Endothelial cell of umbilical vein (primary cell): ENCODE measurements at regions not wholly inside any gene's neighbourhood (a gene's known extent, or its start where the extent isn't known, plus 50 kb on each side); places are given as distances from the start of the nearest gene placed in this dataset.

Experiments
- CTCF ChIP-seq, 2 donors: IDR thresholded peaks; 1 replicate in 1 of 2; 2 replicates in 1 of 2; pipeline ENCODE4 v1.5.1; 2011; ENCODE audit warnings: low read length in 2 of 2, mild to moderate bottlenecking in 2 of 2, moderate library complexity in 2 of 2, control low read depth in 1 of 2, inconsistent platforms in 1 of 2, low read depth in 1 of 2; ENCODE audit not compliant: insufficient read depth in 1 of 2; ENCODE audit errors: extremely low read depth in 1 of 2
- EZH2 ChIP-seq: IDR thresholded peaks from 2 replicates; pipeline ENCODE4 v1.6.1; 2012; ENCODE audit warnings: borderline replicate concordance, low read depth, mild to moderate bottlenecking, moderate library complexity, low read length, inconsistent platforms; ENCODE audit not compliant: severe bottlenecking
- FOS ChIP-seq: IDR thresholded peaks from 2 replicates; pipeline ENCODE4 v1.6.1; 2011; ENCODE audit warnings: mild to moderate bottlenecking, low read length, moderate library complexity, borderline replicate concordance; ENCODE audit not compliant: insufficient read depth
- GATA2 ChIP-seq: IDR thresholded peaks from 2 replicates; pipeline ENCODE4 v1.7.0; 2011; ENCODE audit warnings: low read depth, mild to moderate bottlenecking, moderate library complexity, mixed read lengths, low read length; ENCODE audit not compliant: insufficient read length, insufficient read depth
- JUN ChIP-seq: IDR thresholded peaks from 2 replicates; pipeline ENCODE4 v1.6.1; 2011; ENCODE audit warnings: borderline replicate concordance, low read depth; ENCODE audit not compliant: insufficient read length, insufficient read depth
- MAX ChIP-seq: IDR thresholded peaks from 2 replicates; pipeline ENCODE4 v1.6.1; 2011; ENCODE audit not compliant: insufficient read depth, insufficient read length
- MYC ChIP-seq: IDR thresholded peaks from one replicate; pipeline ENCODE4 v1.6.1; 2011; ENCODE audit warnings: mild to moderate bottlenecking, low read depth, low read length
- POLR2A ChIP-seq: IDR thresholded peaks from 2 replicates; pipeline ENCODE4 v1.6.1; 2012; ENCODE audit warnings: low read depth, mild to moderate bottlenecking, control low read depth, low read length
- POLR2AphosphoS5 ChIP-seq: IDR thresholded peaks from 2 replicates; pipeline ENCODE4 v1.6.1; 2012; ENCODE audit warnings: low read depth, mild to moderate bottlenecking, control low read depth, low read length, moderate library complexity; ENCODE audit not compliant: insufficient read depth

GRCh38 chr5:144788046-144788445 is 617.4 kb downstream of the KCTD16 start:
- TF ChIP-seq CTCF (IDR thresholded peaks at IDR 0.05; ENCODE audit: extremely low read depth in 1 of 2, insufficient read depth in 1 of 2, low read depth in 1 of 2, low read length in 2 of 2) (no peak), GATA2 (no peak), POLR2A (no peak), EZH2 (no peak), FOS (no peak), JUN (no peak), MAX (no peak), POLR2AphosphoS5 (no peak), MYC (no peak)
